ENCODE measurements at regions not wholly inside any gene's neighbourhood (a gene's known extent, or its start where the extent isn't known, plus 50 kb on each side); places are given as distances from the start of the nearest gene placed in this dataset.

- no peak for DNase-seq
Observed at GRCh38 chr4:104901961-104902605, 244.6 kb upstream of the TET2 start.

GRCh38 chr4:104905065-104905464, 241.6 kb upstream of the TET2 start:
- DNase-seq = no peak

- DNase-seq = no peak
Observed at GRCh38 chr4:104905546-104905945, 241.1 kb upstream of the TET2 start.

GRCh38 chr4:104906276-104906675, 240.4 kb upstream of the TET2 start:
- DNase-seq = no peak

GRCh38 chr4:104907074-104907649, 239.5 kb upstream of the TET2 start:
- no peak for DNase-seq

- no peak for DNase-seq
Observed at GRCh38 chr4:104907991-104908390, 238.7 kb upstream of the TET2 start.

GRCh38 chr4:104909376-104909775, 237.3 kb upstream of the TET2 start:
- no peak for DNase-seq

GRCh38 chr4:104912518-104912917, 234.2 kb upstream of the TET2 start:
- DNase-seq = no peak

- no peak for DNase-seq
Observed at GRCh38 chr4:104915373-104915772, 231.3 kb upstream of the TET2 start.

GRCh38 chr4:104915864-104916263, 230.8 kb upstream of the TET2 start:
- no peak for DNase-seq

- no peak for DNase-seq
Observed at GRCh38 chr4:104919406-104919805, 227.3 kb upstream of the TET2 start.

GRCh38 chr4:104930298-104930697, 216.4 kb upstream of the TET2 start:
- no peak for DNase-seq

GRCh38 chr4:104930745-104931736, 215.6 kb upstream of the TET2 start:
- peak in 4 of 5 experiments; percentile 3 to 84 (median 15) for DNase-seq

GRCh38 chr4:104938624-104939023, 208.1 kb upstream of the TET2 start:
- DNase-seq = peak in 2 of 5 experiments; percentile 3 to 47

GRCh38 chr4:104940927-104941326, 205.7 kb upstream of the TET2 start:
- no peak for DNase-seq

- DNase-seq = no peak
Observed at GRCh38 chr4:104941661-104942062, 205.0 kb upstream of the TET2 start.

- no peak for DNase-seq
Observed at GRCh38 chr4:104942990-104943743, 203.5 kb upstream of the TET2 start.

- no peak for DNase-seq
Observed at GRCh38 chr4:104944596-104944995, 202.1 kb upstream of the TET2 start.

GRCh38 chr4:104964410-104965175, 182.1 kb upstream of the TET2 start:
- peak in 1 of 5 experiments; percentile 16 for DNase-seq

GRCh38 chr4:104966349-104967033, 180.2 kb upstream of the TET2 start:
- peak in 2 of 5 experiments; percentile 15 to 97 for DNase-seq

GRCh38 chr4:104967034-104967401, 179.7 kb upstream of the TET2 start:
- DNase-seq = peak in 1 of 5 experiments; percentile 76

All from T-helper 2 cell (primary cell).